ENCODE measurements at regions not wholly inside any gene's neighbourhood (a gene's known extent, or its start where the extent isn't known, plus 50 kb on each side); places are given as distances from the start of the nearest gene placed in this dataset.

- no peak for TF ChIP-seq CTCF (IDR thresholded peaks at IDR 0.05)
- TF ChIP-seq POLR2A (IDR thresholded peaks at IDR 0.05) = no peak
Measured at GRCh38 chr20:47843886-47844567, 58.7 kb upstream of the SULF2 start.
